KMS-11 (cell line): ENCODE measurements at regions not wholly inside any gene's neighbourhood (a gene's known extent, or its start where the extent isn't known, plus 50 kb on each side); places are given as distances from the start of the nearest gene placed in this dataset.

Experiments used
- H2AFZ ChIP-seq: fragments of 200-600 bp; sonication (generic); 2 replicates; pipeline ENCODE4 v1.6.1; 2016; ENCODE audit warnings: antibody characterized with exemption, mixed run types, low read depth
- H3K27ac ChIP-seq: fragments of 200-600 bp; sonication (generic); 2 replicates; pipeline ENCODE4 v1.6.1; 2016; ENCODE audit warnings: mild to moderate bottlenecking, mixed run types
- H3K27me3 ChIP-seq: fragments of 200-600 bp; sonication (generic); 2 replicates; pipeline ENCODE4 v1.6.1; 2017; ENCODE audit warnings: mild to moderate bottlenecking, low read depth, mixed run types, moderate library complexity; ENCODE audit not compliant: insufficient read depth
- H3K36me3 ChIP-seq: fragments of 200-600 bp; sonication (generic); 2 replicates; pipeline ENCODE4 v1.6.1; 2017; ENCODE audit warnings: mild to moderate bottlenecking, mixed run types; ENCODE audit not compliant: insufficient read depth
- H3K4me1 ChIP-seq: fragments of 200-600 bp; sonication (generic); 2 replicates; pipeline ENCODE4 v1.6.1; 2016; ENCODE audit warnings: mild to moderate bottlenecking, low read depth, mixed run types; ENCODE audit not compliant: poor library complexity, severe bottlenecking
- H3K4me2 ChIP-seq: fragments of 200-600 bp; sonication (generic); 2 replicates; pipeline ENCODE4 v1.7.0; 2016; ENCODE audit warnings: mild to moderate bottlenecking, mixed run types
- H3K4me3 ChIP-seq: fragments of 200-600 bp; sonication (generic); IDR thresholded peaks from 2 replicates; pipeline ENCODE4 v1.6.1; 2017; ENCODE audit warnings: low read depth, low read length, mixed read lengths; ENCODE audit not compliant: insufficient read depth
- H3K79me2 ChIP-seq: fragments of 200-600 bp; sonication (generic); 2 replicates; pipeline ENCODE4 v1.6.1; 2016; ENCODE audit warnings: low read depth, mixed run types; ENCODE audit not compliant: insufficient read depth
- H3K9ac ChIP-seq: fragments of 200-600 bp; sonication (generic); 2 replicates; pipeline ENCODE4 v1.6.1; 2016; ENCODE audit warnings: mild to moderate bottlenecking, mixed run types
- H4K20me1 ChIP-seq: fragments of 200-600 bp; sonication (generic); 2 replicates; pipeline ENCODE4 v1.6.1; 2016; ENCODE audit warnings: mild to moderate bottlenecking, mixed run types; ENCODE audit not compliant: insufficient read depth
- TF ChIP-seq, protein P1 (sequence below): fragments of 200-600 bp; sonication (generic); conservative IDR thresholded peaks from 2 replicates; pipeline ENCODE4 v1.6.1; 2017; ENCODE audit warnings: low read depth, mild to moderate bottlenecking, antibody characterized with exemption, low read length, moderate library complexity, mixed read lengths

DNA sequence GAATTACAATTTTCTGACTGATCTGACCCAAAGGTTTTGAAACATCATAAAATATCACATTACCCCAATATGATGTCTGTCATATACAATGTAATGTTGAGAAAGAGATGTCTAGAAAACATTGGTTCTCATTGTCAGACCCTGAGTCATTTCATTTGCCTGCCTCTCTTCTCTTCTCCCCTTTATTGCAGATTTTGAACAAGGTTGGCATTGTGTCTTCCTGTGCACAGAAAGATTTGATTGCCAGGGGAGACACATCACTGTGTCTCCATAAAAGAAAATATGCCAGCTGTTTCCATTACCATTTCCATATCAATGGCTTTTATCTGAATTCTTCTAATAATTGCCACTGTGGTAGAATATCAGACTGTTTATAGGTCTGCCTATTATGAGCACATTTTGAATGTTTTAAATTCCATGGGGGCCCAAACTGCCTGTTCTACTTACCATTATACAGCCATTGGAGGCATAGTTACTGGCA is 65.6 kb downstream of the IFI44 start:
- no peak overlapping the region for H3K4me2 ChIP-seq
- no peaks in the 10 kb centered on the region for H4K20me1 ChIP-seq
- TF ChIP-seq, protein P1, sequence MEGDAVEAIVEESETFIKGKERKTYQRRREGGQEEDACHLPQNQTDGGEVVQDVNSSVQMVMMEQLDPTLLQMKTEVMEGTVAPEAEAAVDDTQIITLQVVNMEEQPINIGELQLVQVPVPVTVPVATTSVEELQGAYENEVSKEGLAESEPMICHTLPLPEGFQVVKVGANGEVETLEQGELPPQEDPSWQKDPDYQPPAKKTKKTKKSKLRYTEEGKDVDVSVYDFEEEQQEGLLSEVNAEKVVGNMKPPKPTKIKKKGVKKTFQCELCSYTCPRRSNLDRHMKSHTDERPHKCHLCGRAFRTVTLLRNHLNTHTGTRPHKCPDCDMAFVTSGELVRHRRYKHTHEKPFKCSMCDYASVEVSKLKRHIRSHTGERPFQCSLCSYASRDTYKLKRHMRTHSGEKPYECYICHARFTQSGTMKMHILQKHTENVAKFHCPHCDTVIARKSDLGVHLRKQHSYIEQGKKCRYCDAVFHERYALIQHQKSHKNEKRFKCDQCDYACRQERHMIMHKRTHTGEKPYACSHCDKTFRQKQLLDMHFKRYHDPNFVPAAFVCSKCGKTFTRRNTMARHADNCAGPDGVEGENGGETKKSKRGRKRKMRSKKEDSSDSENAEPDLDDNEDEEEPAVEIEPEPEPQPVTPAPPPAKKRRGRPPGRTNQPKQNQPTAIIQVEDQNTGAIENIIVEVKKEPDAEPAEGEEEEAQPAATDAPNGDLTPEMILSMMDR: no peak
- H3K27me3 ChIP-seq: no peaks in the 10 kb centered on the region
- H3K9ac ChIP-seq: no peak overlapping the region
- no peaks in the 10 kb centered on the region for H3K36me3 ChIP-seq
- H3K27ac ChIP-seq: no peak overlapping the region
- no peak overlapping the region for H2AFZ ChIP-seq
- no peaks in the 10 kb centered on the region for H3K79me2 ChIP-seq
- no peaks in the 10 kb centered on the region for H3K4me1 ChIP-seq
- H3K4me3 ChIP-seq: no peak overlapping the region

DNA sequence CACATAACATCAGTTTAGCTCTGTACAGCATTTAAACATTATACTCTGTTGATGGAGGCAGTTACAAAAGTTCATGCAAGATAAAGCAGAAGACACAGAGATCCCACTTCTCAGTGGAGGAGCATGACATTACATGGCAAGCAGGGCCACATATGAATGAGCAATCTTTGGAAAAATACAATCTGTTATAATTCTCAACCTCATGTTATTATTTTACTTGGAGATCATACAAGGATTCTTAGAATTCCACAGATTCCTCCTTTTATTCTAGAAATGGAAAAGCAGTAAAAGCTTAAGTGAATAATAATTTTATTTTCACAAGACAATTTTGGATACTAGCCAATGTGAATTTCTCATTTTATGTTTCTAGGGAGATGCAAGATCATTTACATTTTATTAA is 66.6 kb downstream of the IFI44 start:
- no peaks in the 10 kb centered on the region for H3K4me1 ChIP-seq
- no peak overlapping the region for H3K4me2 ChIP-seq
- TF ChIP-seq, protein P1: no peak
- H3K36me3 ChIP-seq: no peaks in the 10 kb centered on the region
- H3K27ac ChIP-seq: no peak overlapping the region
- H3K4me3 ChIP-seq: no peak overlapping the region
- no peaks in the 10 kb centered on the region for H3K79me2 ChIP-seq
- H4K20me1 ChIP-seq: no peaks in the 10 kb centered on the region
- no peak overlapping the region for H3K9ac ChIP-seq
- no peaks in the 10 kb centered on the region for H3K27me3 ChIP-seq
- H2AFZ ChIP-seq: no peak overlapping the region

DNA sequence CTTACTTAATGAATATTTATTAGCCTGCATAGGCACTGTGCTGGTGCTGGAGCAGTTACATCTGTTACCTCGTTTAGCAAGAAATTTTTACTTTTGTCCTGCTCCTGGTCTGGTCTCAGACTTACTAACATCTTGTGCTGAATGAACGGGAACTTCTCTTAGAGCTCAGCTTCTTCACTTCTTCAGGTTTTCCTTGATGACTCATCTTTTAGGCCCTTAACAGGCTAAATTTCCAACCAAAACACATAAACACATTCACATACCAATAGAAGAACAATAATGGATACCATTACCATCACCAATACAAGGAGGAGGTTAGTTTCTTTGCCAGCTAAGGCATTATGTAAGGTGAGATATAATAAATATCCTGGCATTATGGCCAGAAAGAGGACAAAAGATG is 68.9 kb downstream of the IFI44 start:
- Histone ChIP-seq H3K9ac (no peak overlapping the region), H4K20me1 (no peaks in the 10 kb centered on the region), H3K4me2 (no peak overlapping the region), H2AFZ (no peak overlapping the region), H3K36me3 (no peaks in the 10 kb centered on the region), H3K4me1 (no peaks in the 10 kb centered on the region), H3K27me3 (no peaks in the 10 kb centered on the region), H3K4me3 (no peak overlapping the region), H3K79me2 (no peaks in the 10 kb centered on the region), H3K27ac (no peak overlapping the region)
- TF ChIP-seq, protein P1: no peak

DNA sequence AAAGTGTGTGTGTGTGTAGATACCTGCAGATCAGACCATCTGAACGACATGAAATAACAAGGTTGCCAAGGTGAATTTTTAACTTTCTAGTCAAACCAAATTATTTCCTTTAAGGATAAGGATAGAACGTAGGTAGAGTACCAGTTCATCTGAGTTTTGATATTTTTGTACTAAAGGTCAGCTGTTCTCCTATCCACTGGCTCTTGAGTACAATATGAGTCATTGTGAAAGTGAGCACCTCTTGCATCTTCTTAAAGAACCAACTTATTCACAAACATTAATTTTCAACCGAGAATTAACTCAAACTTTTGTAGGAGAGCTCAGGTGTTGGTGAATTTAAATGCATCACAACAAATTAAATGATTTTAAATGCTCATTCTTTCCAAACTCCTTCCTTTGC is 71.5 kb downstream of the IFI44 start:
- H3K27me3 ChIP-seq: no peaks in the 10 kb centered on the region
- no peaks in the 10 kb centered on the region for H3K4me1 ChIP-seq
- TF ChIP-seq, protein P1: no peak
- H4K20me1 ChIP-seq: no peaks in the 10 kb centered on the region
- no peak overlapping the region for H2AFZ ChIP-seq
- H3K36me3 ChIP-seq: no peaks in the 10 kb centered on the region
- H3K4me2 ChIP-seq: no peak overlapping the region
- H3K27ac ChIP-seq: no peak overlapping the region
- H3K4me3 ChIP-seq: no peak overlapping the region
- no peaks in the 10 kb centered on the region for H3K79me2 ChIP-seq
- no peak overlapping the region for H3K9ac ChIP-seq
